ENCODE measurements at regions not wholly inside any gene's neighbourhood (a gene's known extent, or its start where the extent isn't known, plus 50 kb on each side); places are given as distances from the start of the nearest gene placed in this dataset.

- TF ChIP-seq CTCF (IDR thresholded peaks at IDR 0.05) (no peak), EZH2phosphoT487 (IDR thresholded peaks at IDR 0.05) (no peak)
Observed at GRCh38 chr2:212669761-212670160, 131.2 kb upstream of the ERBB4 start.
